ENCODE measurements at regions not wholly inside any gene's neighbourhood (a gene's known extent, or its start where the extent isn't known, plus 50 kb on each side); places are given as distances from the start of the nearest gene placed in this dataset.
A peak's percentile ranks its signal among the peaks of the same experiment; 100 is the strongest.

- DNase-seq (ENCODE audit: low spot score), result no peak
- Mint-ChIP-seq H3K36me3 (ENCODE audit: low read depth) (no peaks in the 10 kb centered on the region), H3K9me3 (ENCODE audit: low read depth) (no peaks in the 10 kb centered on the region), H3K27me3 (ENCODE audit: low read depth) (peaks cover 44% of the 10 kb centered on the region), H3K4me1 (ENCODE audit: low read depth) (no peaks in the 10 kb centered on the region), H3K27ac (ENCODE audit: unreplicated experiment) (no peak overlapping the region), H3K4me3 (ENCODE audit: unreplicated experiment) (no peak overlapping the region)
- TF ChIP-seq CTCF (IDR thresholded peaks at IDR 0.05), result no peak
These were observed 111.7 kb downstream of the ABCC12 start for GRCh38 chr16:48044117-48044516.

- no peak for DNase-seq (ENCODE audit: low spot score)
- Mint-ChIP-seq H3K27me3 (ENCODE audit: low read depth) (peaks cover 35% of the 10 kb centered on the region), H3K36me3 (ENCODE audit: low read depth) (no peaks in the 10 kb centered on the region), H3K4me1 (ENCODE audit: low read depth) (no peaks in the 10 kb centered on the region), H3K4me3 (ENCODE audit: unreplicated experiment) (no peak overlapping the region), H3K9me3 (ENCODE audit: low read depth) (no peaks in the 10 kb centered on the region), H3K27ac (ENCODE audit: unreplicated experiment) (no peak overlapping the region)
- peak; percentile 29 for TF ChIP-seq CTCF (IDR thresholded peaks at IDR 0.05)
These were observed 113.8 kb downstream of the ABCC12 start for GRCh38 chr16:48041981-48042421.

- TF ChIP-seq CTCF (IDR thresholded peaks at IDR 0.05), result no peak
- peaks cover 8% of the 10 kb centered on the region for H3K9me3 Mint-ChIP-seq (ENCODE audit: low read depth)
- no peaks in the 10 kb centered on the region for H3K4me1 Mint-ChIP-seq (ENCODE audit: low read depth)
- no peak overlapping the region for H3K4me3 Mint-ChIP-seq (ENCODE audit: unreplicated experiment)
- no peaks in the 10 kb centered on the region for H3K36me3 Mint-ChIP-seq (ENCODE audit: low read depth)
- DNase-seq (ENCODE audit: low spot score), result no peak
- no peak overlapping the region for H3K27ac Mint-ChIP-seq (ENCODE audit: unreplicated experiment)
- peaks cover 25% of the 10 kb centered on the region for H3K27me3 Mint-ChIP-seq (ENCODE audit: low read depth)
These were observed 120.7 kb downstream of the ABCC12 start for GRCh38 chr16:48035142-48035541.

GRCh38 chr16:48030926-48031325 is 124.9 kb downstream of the ABCC12 start:
- no peak overlapping the region for H3K4me3 Mint-ChIP-seq (ENCODE audit: unreplicated experiment)
- no peak for DNase-seq (ENCODE audit: low spot score)
- H3K27me3 Mint-ChIP-seq (ENCODE audit: low read depth), result peaks cover 10% of the 10 kb centered on the region
- H3K4me1 Mint-ChIP-seq (ENCODE audit: low read depth), result no peaks in the 10 kb centered on the region
- peaks cover 8% of the 10 kb centered on the region for H3K9me3 Mint-ChIP-seq (ENCODE audit: low read depth)
- no peak overlapping the region for H3K27ac Mint-ChIP-seq (ENCODE audit: unreplicated experiment)
- TF ChIP-seq CTCF (IDR thresholded peaks at IDR 0.05), result no peak
- no peaks in the 10 kb centered on the region for H3K36me3 Mint-ChIP-seq (ENCODE audit: low read depth)

GRCh38 chr16:48029768-48030167 is 126.0 kb downstream of the ABCC12 start:
- Mint-ChIP-seq H3K27ac (ENCODE audit: unreplicated experiment) (no peak overlapping the region), H3K4me3 (ENCODE audit: unreplicated experiment) (no peak overlapping the region), H3K4me1 (ENCODE audit: low read depth) (no peaks in the 10 kb centered on the region), H3K36me3 (ENCODE audit: low read depth) (no peaks in the 10 kb centered on the region), H3K27me3 (ENCODE audit: low read depth) (peaks cover 9% of the 10 kb centered on the region), H3K9me3 (ENCODE audit: low read depth) (peaks cover 8% of the 10 kb centered on the region)
- no peak for DNase-seq (ENCODE audit: low spot score)
- peak; percentile 16 for TF ChIP-seq CTCF (IDR thresholded peaks at IDR 0.05)
